HCT116 (cell line): ENCODE measurements at regions not wholly inside any gene's neighbourhood (a gene's known extent, or its start where the extent isn't known, plus 50 kb on each side); places are given as distances from the start of the nearest gene placed in this dataset.

ENCODE experiments used
- ATAC-seq: fragments of 200-7000 bp; cut with Tn5 transposase; 2 replicates; pipeline ENCODE4 v1.9.1; 2020; ENCODE audit warnings: mild to moderate bottlenecking, moderate library complexity
- BruUV-seq: library from RNA; stranded (reverse); fragments of 400-500 nt; replicated peaks from 2 replicates; lab custom pipeline; 2021; lab: Mats Ljungman, UMichigan
- CTCF ChIA-PET: fragments of 300-600 bp; sonication (Branson Sonifier 250); formaldehyde crosslinking; loops from one replicate; lab custom pipeline; 2021; ENCODE audit warnings: antibody characterized with exemption; lab: Charles Lee
- POLR2A ChIA-PET: fragments of 300-600, 350-600 bp; sonication (Branson Sonifier 250); formaldehyde crosslinking; loops from one replicate; lab custom pipeline; 2021; ENCODE audit warnings: antibody characterized with exemption; lab: Charles Lee
- RAD21 ChIA-PET, 2 experiments: fragments of 300-600 bp; sonication (Branson Sonifier 250); formaldehyde crosslinking; loops; one replicate each; lab custom pipeline; 2023; ENCODE audit warnings: low total read pairs in 2 of 2; ENCODE audit not compliant: uncharacterized antibody in 2 of 2, unreplicated experiment in 2 of 2, low non-redundant PET in 1 of 2; lab: Charles Lee
- DNase-seq: peaks from one replicate; pipeline ENCODE4 v3.0.0-alpha.2; 2010; ENCODE audit warnings: low read depth, low spot score
- H2AFZ ChIP-seq: fragments of 200-600 bp; shearing (Covaris generic), sonication (generic); 2 replicates; pipeline ENCODE4 v1.6.1; 2017; ENCODE audit warnings: low read depth, mixed run types, mixed read lengths, antibody characterized with exemption, low read length; ENCODE audit not compliant: poor library complexity, severe bottlenecking
- H3K27ac ChIP-seq: 2 replicates; pipeline ENCODE4 v1.5.1; 2012; ENCODE audit warnings: low read depth, low read length
- H3K27me3 ChIP-seq: fragments of 200-600 bp; sonication (generic); 2 replicates; pipeline ENCODE4 v1.6.1; 2016; ENCODE audit warnings: mixed run types, low read length, mixed read lengths; ENCODE audit not compliant: insufficient read depth
- H3K36me3 ChIP-seq, 2 experiments: fragments of 200-500 bp in 1 of 2; fragments of 200-600 bp in 1 of 2; sonication (Bioruptor generic) in 1 of 2; sonication (generic) in 1 of 2; 2 replicates each; pipeline versions ENCODE4 v1.5.1 to v1.6.1; 2014 to 2016; ENCODE audit warnings: low read length in 2 of 2, inconsistent platforms in 1 of 2, mixed read lengths in 1 of 2, mixed run types in 1 of 2; ENCODE audit not compliant: insufficient read depth in 2 of 2, control insufficient read depth in 1 of 2
- H3K4me1 ChIP-seq, 2 experiments: fragments of 200-600 bp in 1 of 2; sonication (generic) in 1 of 2; 2 replicates each; pipeline versions ENCODE4 v1.5.1 to v1.6.1; 2012 to 2017; ENCODE audit warnings: low read length in 2 of 2, inconsistent platforms in 1 of 2, mild to moderate bottlenecking in 1 of 2, mixed read lengths in 1 of 2, mixed run types in 1 of 2, moderate library complexity in 1 of 2; ENCODE audit not compliant: insufficient read depth in 2 of 2, control insufficient read depth in 1 of 2
- H3K4me2 ChIP-seq: fragments of 200-600 bp; sonication (generic); 2 replicates; pipeline ENCODE4 v1.6.1; 2017; ENCODE audit warnings: mixed run types, low read length, mixed read lengths
- H3K4me3 ChIP-seq, 2 experiments: fragments of 200-600 bp in 1 of 2; sonication (generic) in 1 of 2; replicated peaks in 1 of 2; 2 replicates each; pipeline ENCODE4 v1.5.1; 2011 to 2016; ENCODE audit warnings: low read length in 2 of 2, control low read depth in 1 of 2, low read depth in 1 of 2, mild to moderate bottlenecking in 1 of 2, mixed read lengths in 1 of 2, mixed run types in 1 of 2
- H3K79me2 ChIP-seq: fragments of 200-600 bp; sonication (generic); 2 replicates; pipeline ENCODE4 v1.6.1; 2017; ENCODE audit warnings: mild to moderate bottlenecking, mixed run types, low read length, moderate library complexity, mixed read lengths; ENCODE audit not compliant: insufficient read depth
- H3K9ac ChIP-seq: fragments of 200-600 bp; sonication (generic); 2 replicates; pipeline ENCODE4 v1.6.1; 2016; ENCODE audit warnings: low read length, mixed read lengths
- H3K9me2 ChIP-seq: fragments of 200-600 bp; sonication (generic), shearing (Covaris generic); 2 replicates; pipeline ENCODE4 v1.6.1; 2017; ENCODE audit warnings: mixed run types, mild to moderate bottlenecking, moderate library complexity; ENCODE audit not compliant: insufficient read depth
- H3K9me3 ChIP-seq, 2 experiments: fragments of 200-500 bp in 1 of 2; fragments of 200-600 bp in 1 of 2; sonication (Bioruptor generic) in 1 of 2; sonication (generic) in 1 of 2; 2 replicates each; pipeline ENCODE4 v1.6.1; 2014 to 2017; ENCODE audit warnings: low read length in 2 of 2, mixed read lengths in 2 of 2, inconsistent platforms in 1 of 2, low read depth in 1 of 2, mild to moderate bottlenecking in 1 of 2, mixed run types in 1 of 2, moderate library complexity in 1 of 2; ENCODE audit not compliant: control insufficient read depth in 1 of 2, insufficient read depth in 1 of 2
- H4K20me1 ChIP-seq: fragments of 200-600 bp; sonication (generic), shearing (Covaris generic); 2 replicates; pipeline ENCODE4 v1.6.1; 2017; ENCODE audit warnings: mixed run types, mild to moderate bottlenecking, moderate library complexity; ENCODE audit not compliant: insufficient read depth
- CEBPB ChIP-seq: IDR thresholded peaks from 2 replicates; pipeline ENCODE4 v1.6.1; 2012; ENCODE audit warnings: low read depth
- EGR1 ChIP-seq: IDR thresholded peaks from 2 replicates; pipeline ENCODE4 v1.6.1; 2012; ENCODE audit warnings: low read depth
- EZH2phosphoT487 ChIP-seq: fragments of 200-600 bp; IDR thresholded peaks from 2 replicates; pipeline ENCODE4 v1.6.1; 2018; ENCODE audit warnings: antibody characterized with exemption, borderline replicate concordance
- FOSL1 ChIP-seq: IDR thresholded peaks from 2 replicates; pipeline ENCODE4 v1.6.1; 2012; ENCODE audit warnings: low read depth
- JUND ChIP-seq: IDR thresholded peaks from 2 replicates; pipeline ENCODE4 v1.6.1; 2012
- POLR2A ChIP-seq: IDR thresholded peaks from 2 replicates; pipeline ENCODE4 v1.7.0; 2011; ENCODE audit warnings: borderline replicate concordance; ENCODE audit not compliant: insufficient read depth, insufficient read length; ENCODE audit errors: extremely low read depth
- POLR2AphosphoS5 ChIP-seq: IDR thresholded peaks from 2 replicates; pipeline ENCODE4 v1.6.1; 2011; ENCODE audit warnings: mild to moderate bottlenecking, low read depth, low read length, moderate library complexity
- RAD21 ChIP-seq: IDR thresholded peaks from 2 replicates; pipeline ENCODE4 v1.6.1; 2012; ENCODE audit warnings: low read depth, mild to moderate bottlenecking
- REST ChIP-seq: IDR thresholded peaks from 2 replicates; pipeline ENCODE4 v1.6.1; 2012; ENCODE audit warnings: low read depth
- SIN3A ChIP-seq: IDR thresholded peaks from 2 replicates; pipeline ENCODE4 v1.6.1; 2012; ENCODE audit warnings: low read depth
- SRF ChIP-seq: IDR thresholded peaks from 2 replicates; pipeline ENCODE4 v1.6.1; 2012; ENCODE audit warnings: low read depth
- ZBTB33 ChIP-seq: IDR thresholded peaks from 2 replicates; pipeline ENCODE4 v1.6.1; 2011; ENCODE audit warnings: mild to moderate bottlenecking, low read length, moderate library complexity; ENCODE audit not compliant: insufficient replicate concordance; ENCODE audit errors: extremely low read depth
- ZFX ChIP-seq: fragments of 450-650 bp; IDR thresholded peaks from 2 replicates; pipeline ENCODE4 v1.6.1; 2017
- intact Hi-C: fragments of 100-400 bp; cut with micrococcal nuclease; formaldehyde crosslinking; loops from 2 replicates; pipeline ENCODE4 v1.10.0; 2022
- TF ChIP-seq, protein P1 (sequence below): IDR thresholded peaks from 2 replicates; pipeline ENCODE4 v1.6.1; 2012
- TF ChIP-seq, protein P2 (sequence below): IDR thresholded peaks from 2 replicates; pipeline ENCODE4 v1.6.1; 2012

GRCh38 chr3:106687905-106688304 is 689.3 kb upstream of the CCDC54 start (continued):
- no peak for TF ChIP-seq ZFX

DNA sequence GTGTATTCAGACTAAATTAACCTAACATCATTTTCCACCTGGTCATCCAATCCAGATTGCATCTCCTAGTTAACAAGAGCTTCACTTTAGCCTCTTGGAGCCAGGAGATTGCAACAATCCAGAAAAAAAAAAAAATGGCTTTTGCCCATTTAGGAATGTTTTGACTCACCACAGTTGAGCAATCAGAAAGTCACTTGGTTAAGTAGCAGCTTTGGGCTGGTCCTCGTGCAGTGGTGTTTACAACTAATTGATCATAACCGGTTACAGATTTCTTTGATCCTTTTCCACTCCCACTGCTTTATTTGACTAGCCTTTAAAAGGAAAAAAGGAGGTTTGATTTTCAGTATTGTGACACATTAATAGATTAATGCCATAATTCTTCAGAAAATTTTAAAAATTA is 688.8 kb upstream of the CCDC54 start:
- ChIA-PET POLR2A (no interaction called here), RAD21 (no interaction called here)
- Histone ChIP-seq H2AFZ (no peak overlapping the region), H3K4me3 (no peak overlapping the region), H3K9me3 (no peaks in the 10 kb centered on the region)
- TF ChIP-seq, protein P1, sequence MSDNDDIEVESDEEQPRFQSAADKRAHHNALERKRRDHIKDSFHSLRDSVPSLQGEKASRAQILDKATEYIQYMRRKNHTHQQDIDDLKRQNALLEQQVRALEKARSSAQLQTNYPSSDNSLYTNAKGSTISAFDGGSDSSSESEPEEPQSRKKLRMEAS = no peak
- TF ChIP-seq POLR2AphosphoS5 (no peak), SRF (no peak), ZFX (no peak), RAD21 (no peak), CEBPB (peak; percentile 48; the same call in 1 of the 2 replicates)
- TF ChIP-seq, all 23 proteins: peak for 1
- Histone ChIP-seq H3K9me2 (no peaks in the 10 kb centered on the region), H3K27ac (no peak overlapping the region), H4K20me1 (no peaks in the 10 kb centered on the region), H3K36me3 (no peaks in the 10 kb centered on the region), H3K79me2 (no peaks in the 10 kb centered on the region), H3K27me3 (no peaks in the 10 kb centered on the region), H3K4me1 (no peaks in the 10 kb centered on the region), H3K4me2 (no peak overlapping the region), H3K9ac (no peak overlapping the region)
- DNase-seq (no peak), ATAC-seq (no peak)
- intact Hi-C loops = no loop called here
- BruUV-seq = no TSS peak
- CTCF ChIA-PET = no interaction called here

GRCh38 chr3:106691476-106691875 is 685.8 kb upstream of the CCDC54 start:
- RAD21 ChIA-PET = no interaction called here
- TF ChIP-seq RAD21 (no peak), EZH2phosphoT487 (no peak), ZBTB33 (no peak), POLR2A (no peak), FOSL1 (no peak), EGR1 (no peak), REST (no peak), JUND (no peak), SIN3A (no peak)
- TF ChIP-seq, protein P2, sequence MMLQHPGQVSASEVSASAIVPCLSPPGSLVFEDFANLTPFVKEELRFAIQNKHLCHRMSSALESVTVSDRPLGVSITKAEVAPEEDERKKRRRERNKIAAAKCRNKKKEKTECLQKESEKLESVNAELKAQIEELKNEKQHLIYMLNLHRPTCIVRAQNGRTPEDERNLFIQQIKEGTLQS = no peak

More at GRCh38 chr3:106691476-106691875, 685.8 kb upstream of the CCDC54 start:
- BruUV-seq = no TSS peak
- POLR2A ChIA-PET = no interaction called here
- Histone ChIP-seq H3K27ac (no peak overlapping the region), H3K9me2 (no peaks in the 10 kb centered on the region), H3K4me3 (no peak overlapping the region), H3K9me3 (no peaks in the 10 kb centered on the region), H4K20me1 (no peaks in the 10 kb centered on the region), H3K4me2 (no peak overlapping the region), H3K4me1 (no peaks in the 10 kb centered on the region), H2AFZ (no peak overlapping the region), H3K27me3 (no peaks in the 10 kb centered on the region), H3K9ac (no peak overlapping the region), H3K36me3 (no peaks in the 10 kb centered on the region), H3K79me2 (no peaks in the 10 kb centered on the region)
- intact Hi-C loops = no loop called here
- CTCF ChIA-PET = no interaction called here
- DNase-seq (no peak), ATAC-seq (no peak)
